HEK293 (cell line): ENCODE measurements at regions not wholly inside any gene's neighbourhood (a gene's known extent, or its start where the extent isn't known, plus 50 kb on each side); places are given as distances from the start of the nearest gene placed in this dataset.

ENCODE experiments used
- CTCF ChIA-PET: fragments of 350-600 bp; formaldehyde crosslinking; extraction: SDS; loops from one replicate; lab custom pipeline; 2021; ENCODE audit warnings: antibody characterized with exemption; lab: Yijun Ruan, JAX
- POLR2A ChIA-PET: fragments of 300-600 bp; formaldehyde crosslinking; extraction: SDS; loops from one replicate; lab custom pipeline; 2020; ENCODE audit warnings: antibody characterized with exemption, inconsistent platforms; lab: Yijun Ruan, JAX
- H3K27ac ChIP-seq: fragments of 200-500 bp; sonication (Bioruptor generic); 2 replicates; pipeline ENCODE4 v1.5.1; 2014; ENCODE audit warnings: low read depth, low read length, control low read depth, inconsistent platforms; ENCODE audit errors: extremely low read depth
- H3K36me3 ChIP-seq, 2 experiments: fragments of 200-500 bp in 1 of 2; sonication (Bioruptor generic) in 1 of 2; 1 replicate in 1 of 2; 2 replicates in 1 of 2; pipeline ENCODE4 v1.5.1; 2014 to 2017; ENCODE audit warnings: inconsistent platforms in 2 of 2, low read length in 2 of 2; ENCODE audit not compliant: control insufficient read depth in 2 of 2, insufficient read depth in 1 of 2
- H3K4me1 ChIP-seq: fragments of 200-500 bp; sonication (Bioruptor generic); 2 replicates; pipeline ENCODE4 v1.5.1; 2014; ENCODE audit warnings: mild to moderate bottlenecking, low read length, inconsistent platforms; ENCODE audit not compliant: control insufficient read depth, insufficient read depth
- H3K4me3 ChIP-seq: 2 replicates; pipeline ENCODE4 v1.5.1; 2011; ENCODE audit warnings: low read depth, mild to moderate bottlenecking, control low read depth, low read length, moderate library complexity
- H3K9me3 ChIP-seq: fragments of 200-500 bp; sonication (Bioruptor generic); 2 replicates; pipeline ENCODE4 v1.5.1; 2014; ENCODE audit warnings: low read depth, low read length, inconsistent platforms; ENCODE audit not compliant: control insufficient read depth, insufficient read depth
- GLI4 ChIP-seq: fragments of 450-650 bp; formaldehyde crosslinking; IDR thresholded peaks from 2 replicates; pipeline ENCODE4 v1.5.1; 2016; ENCODE audit warnings: missing biosample characterization, missing genetic modification characterization
- PRDM1 ChIP-seq: fragments of 450-650 bp; formaldehyde crosslinking; IDR thresholded peaks from 2 replicates; pipeline ENCODE4; 2016; ENCODE audit warnings: missing biosample characterization, missing genetic modification characterization
- SP2 ChIP-seq: fragments of 450-650 bp; formaldehyde crosslinking; IDR thresholded peaks from 2 replicates; pipeline ENCODE4 v1.5.1; 2016; ENCODE audit warnings: missing biosample characterization, missing genetic modification characterization
- ZNF148 ChIP-seq: fragments of 450-650 bp; formaldehyde crosslinking; IDR thresholded peaks from 2 replicates; pipeline ENCODE4 v1.5.0; 2017; ENCODE audit warnings: missing biosample characterization, missing genetic modification characterization, borderline replicate concordance
- ZNF23 ChIP-seq: fragments of 450-650 bp; formaldehyde crosslinking; IDR thresholded peaks from 2 replicates; pipeline ENCODE4 v1.5.1; 2016; ENCODE audit warnings: missing biosample characterization, missing genetic modification characterization, borderline replicate concordance
- ZNF354C ChIP-seq: fragments of 450-650 bp; formaldehyde crosslinking; IDR thresholded peaks from 2 replicates; pipeline ENCODE4 v1.5.1; 2016; ENCODE audit warnings: missing biosample characterization, missing genetic modification characterization, low read depth, borderline replicate concordance
- ZNF510 ChIP-seq: fragments of 450-650 bp; formaldehyde crosslinking; IDR thresholded peaks from 2 replicates; pipeline ENCODE4 v1.5.1; 2018; ENCODE audit warnings: mild to moderate bottlenecking, missing genetic modification characterization, missing biosample characterization; ENCODE audit not compliant: insufficient replicate concordance
- ZNF571 ChIP-seq: fragments of 450-650 bp; formaldehyde crosslinking; IDR thresholded peaks from 2 replicates; pipeline ENCODE4 v1.5.0; 2017; ENCODE audit warnings: missing biosample characterization, missing genetic modification characterization
- ZNF596 ChIP-seq: fragments of 450-650 bp; IDR thresholded peaks from 2 replicates; pipeline ENCODE4 v1.5.0; 2018; ENCODE audit warnings: missing biosample characterization, mild to moderate bottlenecking, missing genetic modification characterization, moderate library complexity
- ZNF692 ChIP-seq: fragments of 450-650 bp; formaldehyde crosslinking; IDR thresholded peaks from 2 replicates; pipeline ENCODE4 v1.5.1; 2016; ENCODE audit warnings: missing biosample characterization, missing genetic modification characterization
- ZNF792 ChIP-seq: fragments of 450-650 bp; formaldehyde crosslinking; IDR thresholded peaks from 2 replicates; pipeline ENCODE4 v1.5.1; 2016; ENCODE audit warnings: missing biosample characterization, missing genetic modification characterization
- ZSCAN30 ChIP-seq: fragments of 450-650 bp; IDR thresholded peaks from 2 replicates; pipeline ENCODE4 v1.5.1; 2018; ENCODE audit warnings: missing biosample characterization, mild to moderate bottlenecking, missing genetic modification characterization, moderate library complexity
- TF ChIP-seq, protein P1 (sequence below): fragments of 450-650 bp; formaldehyde crosslinking; IDR thresholded peaks from 2 replicates; pipeline ENCODE4 v1.5.1; 2016; ENCODE audit warnings: missing biosample characterization, missing genetic modification characterization
- TF ChIP-seq, protein P2 (sequence below): fragments of 450-650 bp; formaldehyde crosslinking; IDR thresholded peaks from 2 replicates; pipeline ENCODE4 v1.5.1; 2016; ENCODE audit warnings: missing biosample characterization, missing genetic modification characterization
- TF ChIP-seq, protein P3 (sequence below): fragments of 450-650 bp; formaldehyde crosslinking; IDR thresholded peaks from 2 replicates; pipeline ENCODE4 v1.5.1; 2016; ENCODE audit warnings: missing biosample characterization, missing genetic modification characterization, borderline replicate concordance
- TF ChIP-seq, protein P4 (sequence below): fragments of 450-650 bp; formaldehyde crosslinking; IDR thresholded peaks from 2 replicates; pipeline ENCODE4 v1.5.1; 2016; ENCODE audit warnings: missing biosample characterization, missing genetic modification characterization

DNA sequence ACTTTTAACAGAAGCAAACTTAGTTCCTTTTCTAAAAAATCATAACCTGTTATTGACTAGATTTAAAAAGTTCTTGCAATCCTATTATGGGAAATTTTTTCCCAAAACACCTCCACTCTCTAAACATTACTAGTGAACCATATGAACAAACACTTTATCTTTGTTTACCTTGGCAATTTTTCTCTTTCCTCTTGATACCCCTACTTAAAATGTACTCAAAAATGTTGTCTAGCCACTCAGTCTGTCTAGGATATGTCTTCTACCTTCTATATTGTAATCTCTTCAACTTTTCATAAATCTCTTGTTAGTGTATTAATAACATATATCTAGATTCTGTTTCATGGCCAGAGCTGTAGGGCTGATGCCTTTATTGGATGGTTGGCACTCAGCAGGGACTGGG is 630.0 kb upstream of the GRM3 start:
- Histone ChIP-seq H3K4me1 (no peaks in the 10 kb centered on the region), H3K9me3 (no peaks in the 10 kb centered on the region)
- TF ChIP-seq ZNF510 (tag by site-specific recombination) (no peak), SP2 (tag by site-specific recombination) (no peak), PRDM1 (no peak), ZNF354C (tag by site-specific recombination) (no peak), GLI4 (no peak), ZNF792 (tag by site-specific recombination) (no peak), ZNF23 (no peak), ZNF596 (tag by site-specific recombination) (no peak), ZNF571 (tag by site-specific recombination) (no peak), ZNF692 (tag by site-specific recombination) (no peak), ZSCAN30 (tag by site-specific recombination) (no peak), ZNF148 (tag by site-specific recombination) (no peak)
- TF ChIP-seq, protein P1, sequence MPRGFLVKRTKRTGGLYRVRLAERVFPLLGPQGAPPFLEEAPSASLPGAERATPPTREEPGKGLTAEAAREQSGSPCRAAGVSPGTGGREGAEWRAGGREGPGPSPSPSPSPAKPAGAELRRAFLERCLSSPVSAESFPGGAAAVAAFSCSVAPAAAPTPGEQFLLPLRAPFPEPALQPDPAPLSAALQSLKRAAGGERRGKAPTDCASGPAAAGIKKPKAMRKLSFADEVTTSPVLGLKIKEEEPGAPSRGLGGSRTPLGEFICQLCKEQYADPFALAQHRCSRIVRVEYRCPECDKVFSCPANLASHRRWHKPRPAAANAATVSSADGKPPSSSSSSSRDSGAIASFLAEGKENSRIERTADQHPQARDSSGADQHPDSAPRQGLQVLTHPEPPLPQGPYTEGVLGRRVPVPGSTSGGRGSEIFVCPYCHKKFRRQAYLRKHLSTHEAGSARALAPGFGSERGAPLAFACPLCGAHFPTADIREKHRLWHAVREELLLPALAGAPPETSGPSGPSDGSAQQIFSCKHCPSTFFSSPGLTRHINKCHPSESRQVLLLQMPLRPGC (tag by site-specific recombination) = no peak
- TF ChIP-seq, protein P2, sequence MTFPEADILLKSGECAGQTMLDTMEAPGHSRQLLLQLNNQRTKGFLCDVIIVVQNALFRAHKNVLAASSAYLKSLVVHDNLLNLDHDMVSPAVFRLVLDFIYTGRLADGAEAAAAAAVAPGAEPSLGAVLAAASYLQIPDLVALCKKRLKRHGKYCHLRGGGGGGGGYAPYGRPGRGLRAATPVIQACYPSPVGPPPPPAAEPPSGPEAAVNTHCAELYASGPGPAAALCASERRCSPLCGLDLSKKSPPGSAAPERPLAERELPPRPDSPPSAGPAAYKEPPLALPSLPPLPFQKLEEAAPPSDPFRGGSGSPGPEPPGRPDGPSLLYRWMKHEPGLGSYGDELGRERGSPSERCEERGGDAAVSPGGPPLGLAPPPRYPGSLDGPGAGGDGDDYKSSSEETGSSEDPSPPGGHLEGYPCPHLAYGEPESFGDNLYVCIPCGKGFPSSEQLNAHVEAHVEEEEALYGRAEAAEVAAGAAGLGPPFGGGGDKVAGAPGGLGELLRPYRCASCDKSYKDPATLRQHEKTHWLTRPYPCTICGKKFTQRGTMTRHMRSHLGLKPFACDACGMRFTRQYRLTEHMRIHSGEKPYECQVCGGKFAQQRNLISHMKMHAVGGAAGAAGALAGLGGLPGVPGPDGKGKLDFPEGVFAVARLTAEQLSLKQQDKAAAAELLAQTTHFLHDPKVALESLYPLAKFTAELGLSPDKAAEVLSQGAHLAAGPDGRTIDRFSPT (tag by site-specific recombination) = no peak
- TF ChIP-seq, protein P3, sequence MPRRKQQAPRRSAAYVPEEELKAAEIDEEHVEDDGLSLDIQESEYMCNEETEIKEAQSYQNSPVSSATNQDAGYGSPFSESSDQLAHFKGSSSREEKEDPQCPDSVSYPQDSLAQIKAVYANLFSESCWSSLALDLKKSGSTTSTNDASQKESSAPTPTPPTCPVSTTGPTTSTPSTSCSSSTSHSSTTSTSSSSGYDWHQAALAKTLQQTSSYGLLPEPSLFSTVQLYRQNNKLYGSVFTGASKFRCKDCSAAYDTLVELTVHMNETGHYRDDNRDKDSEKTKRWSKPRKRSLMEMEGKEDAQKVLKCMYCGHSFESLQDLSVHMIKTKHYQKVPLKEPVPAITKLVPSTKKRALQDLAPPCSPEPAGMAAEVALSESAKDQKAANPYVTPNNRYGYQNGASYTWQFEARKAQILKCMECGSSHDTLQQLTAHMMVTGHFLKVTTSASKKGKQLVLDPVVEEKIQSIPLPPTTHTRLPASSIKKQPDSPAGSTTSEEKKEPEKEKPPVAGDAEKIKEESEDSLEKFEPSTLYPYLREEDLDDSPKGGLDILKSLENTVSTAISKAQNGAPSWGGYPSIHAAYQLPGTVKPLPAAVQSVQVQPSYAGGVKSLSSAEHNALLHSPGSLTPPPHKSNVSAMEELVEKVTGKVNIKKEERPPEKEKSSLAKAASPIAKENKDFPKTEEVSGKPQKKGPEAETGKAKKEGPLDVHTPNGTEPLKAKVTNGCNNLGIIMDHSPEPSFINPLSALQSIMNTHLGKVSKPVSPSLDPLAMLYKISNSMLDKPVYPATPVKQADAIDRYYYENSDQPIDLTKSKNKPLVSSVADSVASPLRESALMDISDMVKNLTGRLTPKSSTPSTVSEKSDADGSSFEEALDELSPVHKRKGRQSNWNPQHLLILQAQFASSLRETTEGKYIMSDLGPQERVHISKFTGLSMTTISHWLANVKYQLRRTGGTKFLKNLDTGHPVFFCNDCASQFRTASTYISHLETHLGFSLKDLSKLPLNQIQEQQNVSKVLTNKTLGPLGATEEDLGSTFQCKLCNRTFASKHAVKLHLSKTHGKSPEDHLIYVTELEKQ (tag by site-specific recombination) = no peak
- TF ChIP-seq, protein P4, sequence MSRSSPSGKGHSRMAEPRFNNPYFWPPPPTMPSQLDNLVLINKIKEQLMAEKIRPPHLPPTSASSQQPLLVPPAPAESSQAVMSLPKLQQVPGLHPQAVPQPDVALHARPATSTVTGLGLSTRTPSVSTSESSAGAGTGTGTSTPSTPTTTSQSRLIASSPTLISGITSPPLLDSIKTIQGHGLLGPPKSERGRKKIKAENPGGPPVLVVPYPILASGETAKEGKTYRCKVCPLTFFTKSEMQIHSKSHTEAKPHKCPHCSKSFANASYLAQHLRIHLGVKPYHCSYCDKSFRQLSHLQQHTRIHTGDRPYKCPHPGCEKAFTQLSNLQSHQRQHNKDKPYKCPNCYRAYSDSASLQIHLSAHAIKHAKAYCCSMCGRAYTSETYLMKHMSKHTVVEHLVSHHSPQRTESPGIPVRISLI (tag by site-specific recombination) = no peak
- TF ChIP-seq, all 188 proteins: peak for 0
- CTCF ChIA-PET = interaction anchor here (0.6 kb wide), 1 partner anchor 1957 kb away, joined by 3 read pairs; no protein-coding TSS in a partner anchor
- Histone ChIP-seq H3K27ac (no peak overlapping the region), H3K36me3 (no peaks in the 10 kb centered on the region), H3K4me3 (no peak overlapping the region)
- POLR2A ChIA-PET = no interaction called here
